ENCODE measurements at regions not wholly inside any gene's neighbourhood (a gene's known extent, or its start where the extent isn't known, plus 50 kb on each side); places are given as distances from the start of the nearest gene placed in this dataset.
"Not testable (repeated sequence)": the region's sequence is repeated elsewhere in the genome, so short reads cannot be mapped to it uniquely, and the experiment has no call there.

GRCh38 chr2:7632420-7632819 lies 715.2 kb downstream of the RNF144A start:
- no peak for DNase-seq

- no peak for DNase-seq
Measured at GRCh38 chr2:7633566-7634153, 716.4 kb downstream of the RNF144A start.

- DNase-seq = peak in 1 of 3 donors; percentile 26
Measured at GRCh38 chr2:7634409-7634808, 717.2 kb downstream of the RNF144A start.

- DNase-seq = no peak
Measured at GRCh38 chr2:7639476-7639875, 722.3 kb downstream of the RNF144A start.

- not testable (repeated sequence) for DNase-seq
Measured at GRCh38 chr2:7641272-7641671, 724.1 kb downstream of the RNF144A start.

- no peak for DNase-seq
Measured at GRCh38 chr2:7646024-7646423, 728.8 kb downstream of the RNF144A start.

- no peak for DNase-seq
Measured at GRCh38 chr2:7646661-7647060, 729.4 kb downstream of the RNF144A start.

- DNase-seq = peak in 2 of 3 donors; percentile 28 to 59
Measured at GRCh38 chr2:7648221-7648795, 731.1 kb downstream of the RNF144A start.

GRCh38 chr2:7649461-7650228 lies 732.4 kb downstream of the RNF144A start:
- no peak for DNase-seq

- DNase-seq = no peak
Measured at GRCh38 chr2:7653617-7654016, 736.4 kb downstream of the RNF144A start.

GRCh38 chr2:7655629-7656028 lies 738.4 kb downstream of the RNF144A start:
- DNase-seq = no peak

GRCh38 chr2:7657526-7657925 lies 740.3 kb downstream of the RNF144A start:
- not testable (repeated sequence) for DNase-seq

- DNase-seq = no peak
Measured at GRCh38 chr2:7658486-7658885, 741.3 kb downstream of the RNF144A start.

GRCh38 chr2:7660816-7661215 lies 743.6 kb downstream of the RNF144A start:
- DNase-seq = no peak

- peak in 1 of 3 donors; percentile 21 for DNase-seq
Measured at GRCh38 chr2:7661502-7661901, 744.3 kb downstream of the RNF144A start.

GRCh38 chr2:7665880-7666279 lies 748.7 kb downstream of the RNF144A start:
- no peak for DNase-seq

- no peak for DNase-seq
Measured at GRCh38 chr2:7666596-7667259, 749.5 kb downstream of the RNF144A start.

- DNase-seq = no peak
Measured at GRCh38 chr2:7667260-7667757, 750.1 kb downstream of the RNF144A start.

GRCh38 chr2:7670905-7671641 lies 753.9 kb downstream of the RNF144A start:
- DNase-seq = peak; percentile 15 to 56 (median 36)

- peak in 2 of 3 donors; percentile 13 to 26 for DNase-seq
Measured at GRCh38 chr2:7672027-7672684, 754.9 kb downstream of the RNF144A start.

GRCh38 chr2:7672685-7673071 lies 755.5 kb downstream of the RNF144A start:
- no peak for DNase-seq
